Neural progenitor cell (in vitro differentiated cells): ENCODE measurements at regions not wholly inside any gene's neighbourhood (a gene's known extent, or its start where the extent isn't known, plus 50 kb on each side); places are given as distances from the start of the nearest gene placed in this dataset.

Experiments
- DNase-seq: peaks from one replicate; pipeline ENCODE4 v3.0.0-alpha.2; 2016; ENCODE audit warnings: low spot score
- H2AFZ ChIP-seq: fragments of 200-600 bp; sonication (generic); replicated peaks from 2 replicates; pipeline ENCODE4 v1.6.1; 2016; ENCODE audit warnings: antibody characterized with exemption
- H3F3A ChIP-seq: fragments of 200-600 bp; sonication (generic); 2 replicates; pipeline ENCODE4 v1.6.1; 2016; ENCODE audit warnings: antibody characterized with exemption, low read depth
- H3K27ac ChIP-seq: fragments of 200-600 bp; sonication (generic); 2 replicates; pipeline ENCODE4 v1.5.1; 2016; ENCODE audit warnings: mild to moderate bottlenecking
- H3K27me3 ChIP-seq: fragments of 200-600 bp; sonication (generic); 2 replicates; pipeline ENCODE4 v1.6.1; 2016; ENCODE audit warnings: mild to moderate bottlenecking, moderate library complexity
- H3K36me3 ChIP-seq: fragments of 200-600 bp; sonication (generic); 2 replicates; pipeline ENCODE4 v1.5.1; 2016
- H3K4me1 ChIP-seq: fragments of 200-600 bp; sonication (generic); 2 replicates; pipeline ENCODE4 v1.6.1; 2016; ENCODE audit warnings: mixed run types
- H3K4me2 ChIP-seq: fragments of 200-600 bp; sonication (generic); 2 replicates; pipeline ENCODE4 v1.6.1; 2016
- H3K4me3 ChIP-seq: fragments of 200-600 bp; sonication (generic); 2 replicates; pipeline ENCODE4 v1.5.1; 2016
- H3K79me2 ChIP-seq: fragments of 200-600 bp; sonication (generic); 2 replicates; pipeline ENCODE4 v1.6.1; 2016; ENCODE audit warnings: low read depth
- H3K9ac ChIP-seq: fragments of 200-600 bp; sonication (generic); 2 replicates; pipeline ENCODE4 v1.6.1; 2016
- H3K9me3 ChIP-seq: fragments of 200-600 bp; sonication (generic); 2 replicates; pipeline ENCODE4 v1.5.1; 2016; ENCODE audit warnings: low read depth
- H4K20me1 ChIP-seq: fragments of 200-600 bp; sonication (generic); 2 replicates; pipeline ENCODE4 v1.6.1; 2016; ENCODE audit warnings: low read depth
- H3K27ac Mint-ChIP-seq: 3 replicates; pipeline ENCODE4 v1.8.0; 2021; ENCODE audit warnings: mixed read lengths
- H3K27me3 Mint-ChIP-seq: 2 replicates; pipeline ENCODE4 v1.8.0; 2022; ENCODE audit warnings: low read depth, mild to moderate bottlenecking, inconsistent platforms, moderate library complexity, mixed read lengths; ENCODE audit not compliant: insufficient read depth
- H3K36me3 Mint-ChIP-seq: 3 replicates; pipeline ENCODE4 v1.8.0; 2021; ENCODE audit warnings: mixed read lengths
- H3K4me1 Mint-ChIP-seq: 3 replicates; pipeline ENCODE4 v1.8.0; 2021; ENCODE audit warnings: mixed read lengths
- H3K4me3 Mint-ChIP-seq: 3 replicates; pipeline ENCODE4 v1.8.0; 2021; ENCODE audit warnings: mild to moderate bottlenecking, moderate library complexity, mixed read lengths
- H3K9me3 Mint-ChIP-seq: 3 replicates; pipeline ENCODE4 v1.8.0; 2020; ENCODE audit warnings: mixed read lengths
- EZH2 ChIP-seq: fragments of 200-600 bp; sonication (generic); IDR thresholded peaks from 2 replicates; pipeline ENCODE4 v1.6.1; 2017; ENCODE audit warnings: antibody characterized with exemption, mild to moderate bottlenecking, moderate library complexity
- EZH2phosphoT487 ChIP-seq: fragments of 200-600 bp; sonication (generic); IDR thresholded peaks from 2 replicates; pipeline ENCODE4 v1.6.1; 2017; ENCODE audit warnings: antibody characterized with exemption
- TF ChIP-seq, protein P1 (sequence below): fragments of 200-600 bp; sonication (generic); IDR thresholded peaks from 2 replicates; pipeline ENCODE4 v1.5.1; 2017; ENCODE audit warnings: antibody characterized with exemption, mild to moderate bottlenecking

DNA sequence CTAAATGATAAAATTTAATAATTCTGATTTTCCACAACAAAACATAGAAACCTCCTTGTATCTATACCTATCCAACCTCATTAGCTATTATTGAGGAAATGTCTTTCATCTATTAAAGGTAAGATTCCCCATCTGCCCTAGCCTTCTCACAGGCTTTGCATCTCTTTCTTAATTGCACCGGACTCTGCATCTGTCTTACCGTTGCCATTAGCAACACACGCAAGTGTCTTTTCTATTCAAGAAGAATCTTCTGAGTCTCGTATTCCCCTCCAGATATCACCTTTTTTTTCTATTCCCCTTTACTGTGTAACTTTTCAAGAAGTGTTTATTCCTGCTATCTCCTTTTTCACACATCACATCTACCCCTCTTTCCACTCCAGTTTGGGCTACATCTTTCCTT is 500.0 kb downstream of the NOVA1 start:
- H3K36me3 Mint-ChIP-seq = peaks cover 3% of the 10 kb centered on the region
- DNase-seq = no peak
- H3K4me3 Mint-ChIP-seq = no peak overlapping the region
- Histone ChIP-seq H3K4me3 (no peak overlapping the region), H3K79me2 (no peaks in the 10 kb centered on the region), H2AFZ (no peak overlapping the region), H4K20me1 (no peaks in the 10 kb centered on the region), H3K9me3 (no peaks in the 10 kb centered on the region), H3F3A (no peaks in the 10 kb centered on the region), H3K4me2 (no peak overlapping the region), H3K27ac (no peak overlapping the region), H3K9ac (no peak overlapping the region), H3K4me1 (no peaks in the 10 kb centered on the region), H3K27me3 (no peaks in the 10 kb centered on the region), H3K36me3 (no peaks in the 10 kb centered on the region)
- H3K4me1 Mint-ChIP-seq = peaks cover 9% of the 10 kb centered on the region
- TF ChIP-seq EZH2 (no peak), EZH2phosphoT487 (no peak)
- TF ChIP-seq, protein P1, sequence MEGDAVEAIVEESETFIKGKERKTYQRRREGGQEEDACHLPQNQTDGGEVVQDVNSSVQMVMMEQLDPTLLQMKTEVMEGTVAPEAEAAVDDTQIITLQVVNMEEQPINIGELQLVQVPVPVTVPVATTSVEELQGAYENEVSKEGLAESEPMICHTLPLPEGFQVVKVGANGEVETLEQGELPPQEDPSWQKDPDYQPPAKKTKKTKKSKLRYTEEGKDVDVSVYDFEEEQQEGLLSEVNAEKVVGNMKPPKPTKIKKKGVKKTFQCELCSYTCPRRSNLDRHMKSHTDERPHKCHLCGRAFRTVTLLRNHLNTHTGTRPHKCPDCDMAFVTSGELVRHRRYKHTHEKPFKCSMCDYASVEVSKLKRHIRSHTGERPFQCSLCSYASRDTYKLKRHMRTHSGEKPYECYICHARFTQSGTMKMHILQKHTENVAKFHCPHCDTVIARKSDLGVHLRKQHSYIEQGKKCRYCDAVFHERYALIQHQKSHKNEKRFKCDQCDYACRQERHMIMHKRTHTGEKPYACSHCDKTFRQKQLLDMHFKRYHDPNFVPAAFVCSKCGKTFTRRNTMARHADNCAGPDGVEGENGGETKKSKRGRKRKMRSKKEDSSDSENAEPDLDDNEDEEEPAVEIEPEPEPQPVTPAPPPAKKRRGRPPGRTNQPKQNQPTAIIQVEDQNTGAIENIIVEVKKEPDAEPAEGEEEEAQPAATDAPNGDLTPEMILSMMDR = no peak
- no peaks in the 10 kb centered on the region for H3K9me3 Mint-ChIP-seq
- H3K27me3 Mint-ChIP-seq = peaks cover 2% of the 10 kb centered on the region
- no peak overlapping the region for H3K27ac Mint-ChIP-seq

DNA sequence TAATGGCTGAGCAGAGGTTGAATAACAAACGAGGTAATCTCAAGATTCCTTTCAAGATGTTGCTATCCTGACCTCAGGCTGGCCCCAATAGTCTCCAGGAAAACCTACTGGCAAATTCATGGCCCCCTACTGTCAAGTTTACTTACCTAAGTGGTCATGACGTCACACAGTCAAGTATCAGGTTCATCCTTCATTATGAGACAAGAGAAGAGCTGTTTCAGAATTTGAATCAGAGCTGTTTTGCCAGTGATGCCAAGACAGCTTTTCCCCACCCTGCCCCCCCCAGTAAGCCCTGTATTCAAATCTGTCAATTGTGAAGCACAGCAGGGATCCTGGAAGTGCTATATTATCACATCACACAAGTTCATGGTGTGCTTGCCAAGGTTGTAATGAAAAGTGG is 509.6 kb downstream of the NOVA1 start:
- no peak for TF ChIP-seq EZH2
- no peak for TF ChIP-seq EZH2phosphoT487
- TF ChIP-seq, protein P1 = no peak
- Histone ChIP-seq H3K9me3 (no peaks in the 10 kb centered on the region), H3K9ac (no peak overlapping the region), H3K36me3 (no peaks in the 10 kb centered on the region), H3K27me3 (no peaks in the 10 kb centered on the region), H3K79me2 (no peaks in the 10 kb centered on the region), H4K20me1 (no peaks in the 10 kb centered on the region), H2AFZ (no peak overlapping the region), H3K4me2 (no peak overlapping the region), H3K4me3 (no peak overlapping the region), H3K27ac (no peak overlapping the region), H3F3A (no peaks in the 10 kb centered on the region), H3K4me1 (no peaks in the 10 kb centered on the region)
- Mint-ChIP-seq H3K4me3 (no peak overlapping the region), H3K9me3 (peaks cover 11% of the 10 kb centered on the region), H3K4me1 (peaks cover 15% of the 10 kb centered on the region), H3K36me3 (peaks cover 4% of the 10 kb centered on the region), H3K27me3 (peaks cover 4% of the 10 kb centered on the region), H3K27ac (no peak overlapping the region)
- no peak for DNase-seq

DNA sequence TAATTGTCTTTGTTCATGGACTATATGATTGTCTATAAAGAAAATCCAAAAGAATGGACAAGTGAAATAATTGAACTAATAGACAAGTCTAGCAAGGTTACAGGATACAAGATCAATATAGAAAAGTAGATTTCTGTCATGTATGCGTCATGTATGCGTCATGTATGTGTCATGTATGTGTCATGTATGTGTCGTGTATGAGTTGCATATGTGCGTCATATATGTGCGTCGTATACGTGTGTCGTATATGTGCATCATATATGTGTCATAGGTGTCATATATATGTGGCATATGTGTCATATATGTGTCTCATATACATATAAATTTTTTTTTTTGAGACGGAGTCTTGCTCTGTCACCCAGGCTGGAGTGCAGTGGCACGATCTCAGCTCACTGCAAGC is 516.8 kb downstream of the NOVA1 start:
- H3K4me3 ChIP-seq = no peak overlapping the region
- H3K27me3 ChIP-seq = no peaks in the 10 kb centered on the region
- H3K9me3 ChIP-seq = no peaks in the 10 kb centered on the region
- H3K36me3 ChIP-seq = no peaks in the 10 kb centered on the region
- H4K20me1 ChIP-seq = no peaks in the 10 kb centered on the region
- Mint-ChIP-seq H3K27me3 (peaks cover 3% of the 10 kb centered on the region), H3K36me3 (peaks cover 2% of the 10 kb centered on the region), H3K4me3 (no peak overlapping the region), H3K27ac (no peak overlapping the region), H3K4me1 (peaks cover 16% of the 10 kb centered on the region), H3K9me3 (peaks cover 3% of the 10 kb centered on the region)
- no peaks in the 10 kb centered on the region for H3K79me2 ChIP-seq
- H3K9ac ChIP-seq = no peak overlapping the region
- no peak overlapping the region for H2AFZ ChIP-seq
- no peak for TF ChIP-seq EZH2phosphoT487
- TF ChIP-seq, protein P1 = no peak
- no peak for TF ChIP-seq EZH2
- no peaks in the 10 kb centered on the region for H3K4me1 ChIP-seq
- no peak overlapping the region for H3K27ac ChIP-seq
- H3F3A ChIP-seq = no peaks in the 10 kb centered on the region
- no peak for DNase-seq
- no peak overlapping the region for H3K4me2 ChIP-seq

DNA sequence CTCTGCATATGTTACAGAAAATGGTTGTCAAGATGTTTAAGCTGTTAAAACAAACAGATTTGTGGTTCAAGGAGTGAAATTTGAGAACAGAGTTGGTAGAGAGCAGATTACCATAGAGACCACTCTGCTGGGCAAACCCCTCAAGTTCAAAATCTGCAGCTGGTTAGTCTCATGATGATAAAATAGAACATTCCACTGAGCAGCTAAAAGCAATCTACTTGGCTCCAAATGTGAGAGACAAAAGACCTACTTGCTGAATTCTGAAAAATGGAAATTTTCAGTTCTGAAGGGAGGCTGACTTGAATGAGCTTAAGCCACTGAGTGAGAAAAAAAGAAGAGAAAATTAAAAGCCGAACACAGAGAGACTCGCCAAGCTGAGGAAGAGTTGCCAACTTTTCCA is 519.3 kb downstream of the NOVA1 start:
- H4K20me1 ChIP-seq = no peaks in the 10 kb centered on the region
- H3K4me3 ChIP-seq = no peak overlapping the region
- no peak overlapping the region for H2AFZ ChIP-seq
- Mint-ChIP-seq H3K27ac (peak overlapping the region; percentile 85), H3K9me3 (no peaks in the 10 kb centered on the region), H3K4me3 (no peak overlapping the region), H3K27me3 (no peaks in the 10 kb centered on the region), H3K4me1 (peaks cover 16% of the 10 kb centered on the region), H3K36me3 (no peaks in the 10 kb centered on the region)
- H3F3A ChIP-seq = no peaks in the 10 kb centered on the region
- no peaks in the 10 kb centered on the region for H3K4me1 ChIP-seq
- H3K79me2 ChIP-seq = no peaks in the 10 kb centered on the region
- H3K27me3 ChIP-seq = no peaks in the 10 kb centered on the region
- H3K9ac ChIP-seq = no peak overlapping the region
- H3K36me3 ChIP-seq = no peaks in the 10 kb centered on the region
- H3K27ac ChIP-seq = no peak overlapping the region
- DNase-seq = no peak
- H3K4me2 ChIP-seq = no peak overlapping the region
- TF ChIP-seq EZH2phosphoT487 (no peak), EZH2 (no peak)
- TF ChIP-seq, protein P1 = no peak
- no peaks in the 10 kb centered on the region for H3K9me3 ChIP-seq
